Loucy (cell line): ENCODE measurements at regions not wholly inside any gene's neighbourhood (a gene's known extent, or its start where the extent isn't known, plus 50 kb on each side); places are given as distances from the start of the nearest gene placed in this dataset.

Source experiments
- H2AFZ ChIP-seq: fragments of 200-600 bp; sonication (generic); 2 replicates; pipeline ENCODE4 v1.6.0; 2016; ENCODE audit warnings: antibody characterized with exemption, mild to moderate bottlenecking, low read length, moderate library complexity
- H3F3A ChIP-seq: fragments of 200-600 bp; 2 replicates; pipeline ENCODE4 v1.6.0; 2016; ENCODE audit warnings: antibody characterized with exemption, low read depth, mild to moderate bottlenecking
- H3K27me3 ChIP-seq: fragments of 200-600 bp; sonication (generic); 2 replicates; pipeline ENCODE4 v1.6.1; 2014; ENCODE audit warnings: low read length, mild to moderate bottlenecking; ENCODE audit not compliant: insufficient read depth, poor library complexity, severe bottlenecking
- H3K36me3 ChIP-seq: fragments of 200-600 bp; sonication (generic); 2 replicates; pipeline ENCODE4 v1.6.1; 2016; ENCODE audit warnings: low read length; ENCODE audit not compliant: insufficient read depth
- H3K4me1 ChIP-seq: fragments of 200-600 bp; sonication (generic); 2 replicates; pipeline ENCODE4 v1.5.1; 2014; ENCODE audit warnings: low read length, mild to moderate bottlenecking; ENCODE audit not compliant: insufficient read depth, poor library complexity, severe bottlenecking
- H3K4me2 ChIP-seq: fragments of 200-600 bp; sonication (generic); 2 replicates; pipeline ENCODE4 v1.6.0; 2014; ENCODE audit warnings: antibody characterized with exemption, low read length, low read depth, mild to moderate bottlenecking; ENCODE audit not compliant: poor library complexity, severe bottlenecking
- H3K4me3 ChIP-seq: fragments of 200-600 bp; sonication (generic); 2 replicates; pipeline ENCODE4 v1.5.1; 2014; ENCODE audit warnings: low read length, mild to moderate bottlenecking, mixed read lengths; ENCODE audit not compliant: poor library complexity, severe bottlenecking
- H3K79me2 ChIP-seq: fragments of 200-600 bp; sonication (generic); 2 replicates; pipeline ENCODE4 v1.6.1; 2014; ENCODE audit warnings: low read length; ENCODE audit not compliant: insufficient read depth
- H3K9ac ChIP-seq: fragments of 200-600 bp; sonication (generic); 2 replicates; pipeline ENCODE4 v1.6.0; 2014; ENCODE audit warnings: mild to moderate bottlenecking, low read depth, low read length, moderate library complexity; ENCODE audit not compliant: poor library complexity, severe bottlenecking
- H3K9me2 ChIP-seq: fragments of 200-600 bp; sonication (generic); replicated peaks from 2 replicates; pipeline ENCODE4 v1.6.1; 2016; ENCODE audit warnings: low read depth, low read length, mixed read lengths
- H3K9me3 ChIP-seq: fragments of 200-600 bp; sonication (generic); 2 replicates; pipeline ENCODE4 v1.6.1; 2014; ENCODE audit warnings: mild to moderate bottlenecking, antibody characterized with exemption, low read length, low read depth; ENCODE audit not compliant: insufficient read depth
- H4K20me1 ChIP-seq: fragments of 200-600 bp; sonication (generic); 2 replicates; pipeline ENCODE4 v1.6.0; 2014; ENCODE audit warnings: antibody characterized with exemption, low read length, mild to moderate bottlenecking; ENCODE audit not compliant: insufficient read depth, poor library complexity, severe bottlenecking
- EZH2phosphoT487 ChIP-seq: fragments of 200-600 bp; IDR thresholded peaks from 2 replicates; pipeline ENCODE4 v1.6.1; 2018; ENCODE audit warnings: antibody characterized with exemption, mild to moderate bottlenecking, moderate library complexity, borderline replicate concordance
- TF ChIP-seq, protein P1 (sequence below): fragments of 200-600 bp; sonication (generic); conservative IDR thresholded peaks from 2 replicates; pipeline ENCODE4 v1.5.1; 2014; ENCODE audit warnings: mild to moderate bottlenecking, antibody characterized with exemption, low read length

DNA sequence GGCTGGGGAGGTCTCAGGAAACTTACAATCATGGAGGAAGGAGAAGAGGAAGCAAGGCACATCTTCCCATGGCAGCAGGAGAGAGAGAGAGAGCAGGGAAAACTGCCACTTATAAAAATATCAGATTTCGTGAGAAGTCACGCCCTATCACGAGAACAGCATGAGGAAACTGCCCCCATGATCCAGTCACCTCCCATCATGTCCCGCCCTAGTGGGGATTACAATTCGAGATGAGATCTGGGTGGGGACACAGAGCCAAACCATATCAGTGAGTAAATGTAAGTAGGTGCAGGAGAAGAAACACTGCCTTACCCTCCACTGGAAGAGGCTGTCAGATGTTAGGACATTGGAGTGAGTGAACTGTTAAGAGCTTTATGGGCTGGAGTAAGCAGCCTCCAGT is 270.4 kb downstream of the TFAP2C start:
- Histone ChIP-seq H3K79me2 (no peaks in the 10 kb centered on the region), H3K9me3 (no peaks in the 10 kb centered on the region; the same call in 1 of the 2 replicates), H3F3A (no peaks in the 10 kb centered on the region), H4K20me1 (no peaks in the 10 kb centered on the region), H3K4me2 (no peak overlapping the region), H3K4me3 (no peak overlapping the region), H3K36me3 (no peaks in the 10 kb centered on the region), H3K27me3 (no peaks in the 10 kb centered on the region), H3K9ac (no peak overlapping the region), H3K9me2 (no peaks in the 10 kb centered on the region), H3K4me1 (no peaks in the 10 kb centered on the region), H2AFZ (no peak overlapping the region)
- TF ChIP-seq, protein P1, sequence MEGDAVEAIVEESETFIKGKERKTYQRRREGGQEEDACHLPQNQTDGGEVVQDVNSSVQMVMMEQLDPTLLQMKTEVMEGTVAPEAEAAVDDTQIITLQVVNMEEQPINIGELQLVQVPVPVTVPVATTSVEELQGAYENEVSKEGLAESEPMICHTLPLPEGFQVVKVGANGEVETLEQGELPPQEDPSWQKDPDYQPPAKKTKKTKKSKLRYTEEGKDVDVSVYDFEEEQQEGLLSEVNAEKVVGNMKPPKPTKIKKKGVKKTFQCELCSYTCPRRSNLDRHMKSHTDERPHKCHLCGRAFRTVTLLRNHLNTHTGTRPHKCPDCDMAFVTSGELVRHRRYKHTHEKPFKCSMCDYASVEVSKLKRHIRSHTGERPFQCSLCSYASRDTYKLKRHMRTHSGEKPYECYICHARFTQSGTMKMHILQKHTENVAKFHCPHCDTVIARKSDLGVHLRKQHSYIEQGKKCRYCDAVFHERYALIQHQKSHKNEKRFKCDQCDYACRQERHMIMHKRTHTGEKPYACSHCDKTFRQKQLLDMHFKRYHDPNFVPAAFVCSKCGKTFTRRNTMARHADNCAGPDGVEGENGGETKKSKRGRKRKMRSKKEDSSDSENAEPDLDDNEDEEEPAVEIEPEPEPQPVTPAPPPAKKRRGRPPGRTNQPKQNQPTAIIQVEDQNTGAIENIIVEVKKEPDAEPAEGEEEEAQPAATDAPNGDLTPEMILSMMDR = no peak
- TF ChIP-seq EZH2phosphoT487 = no peak

DNA sequence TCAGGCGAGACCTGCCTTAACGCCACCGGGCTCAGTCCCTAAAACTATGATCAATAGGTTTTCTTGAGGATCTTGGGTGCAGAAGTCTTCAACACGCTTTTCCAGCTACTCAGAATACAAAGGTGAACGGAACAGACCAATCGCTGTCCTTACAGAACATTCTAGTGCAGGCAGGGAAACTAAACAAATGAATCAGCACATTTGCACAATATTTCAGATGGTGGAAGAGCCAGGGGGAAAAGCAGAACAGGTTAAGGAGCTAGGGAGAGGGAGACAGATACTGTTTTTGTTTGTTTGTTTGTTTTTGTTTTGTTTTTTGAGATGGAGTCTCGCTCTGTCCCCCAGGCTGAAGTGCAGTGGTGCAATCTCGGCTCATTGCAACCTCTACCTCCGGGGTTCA is 271.1 kb downstream of the TFAP2C start:
- no peak overlapping the region for H3K9ac ChIP-seq

DNA sequence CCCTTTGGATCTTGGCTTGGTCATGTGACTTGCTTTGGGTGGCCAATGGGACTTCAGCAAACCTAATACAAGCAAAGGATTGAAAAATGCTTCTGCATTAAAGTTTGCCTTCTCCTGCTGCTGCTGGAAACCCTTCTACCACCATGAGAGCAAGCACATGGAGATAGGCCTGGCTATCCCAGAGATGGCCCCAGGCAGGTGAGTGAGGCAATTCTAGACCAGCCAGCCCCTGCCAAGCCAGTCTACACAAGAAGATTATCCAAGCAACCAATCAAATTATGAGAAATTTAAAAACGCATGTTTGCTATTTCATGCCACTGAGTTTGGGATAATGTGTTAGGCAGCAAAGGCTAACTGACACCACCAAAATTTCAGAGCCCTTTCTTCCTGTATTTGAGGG is 274.3 kb downstream of the TFAP2C start:
- H3K4me3 ChIP-seq = no peak overlapping the region
- no peak overlapping the region for H3K9ac ChIP-seq
- no peaks in the 10 kb centered on the region for H3F3A ChIP-seq
- no peaks in the 10 kb centered on the region for H3K79me2 ChIP-seq
- H3K4me2 ChIP-seq = no peak overlapping the region
- H3K9me3 ChIP-seq = no peaks in the 10 kb centered on the region; the same call in 1 of the 2 replicates
- no peaks in the 10 kb centered on the region for H3K4me1 ChIP-seq
- H4K20me1 ChIP-seq = no peaks in the 10 kb centered on the region
- H3K27me3 ChIP-seq = no peaks in the 10 kb centered on the region
- TF ChIP-seq, protein P1 = no peak
- TF ChIP-seq EZH2phosphoT487 = no peak
- H3K9me2 ChIP-seq = no peaks in the 10 kb centered on the region
- no peaks in the 10 kb centered on the region for H3K36me3 ChIP-seq
- no peak overlapping the region for H2AFZ ChIP-seq

More for the DNA sequence above, 271.1 kb downstream of the TFAP2C start:
- H3K9me3 ChIP-seq = no peaks in the 10 kb centered on the region; the same call in 1 of the 2 replicates
- no peaks in the 10 kb centered on the region for H4K20me1 ChIP-seq
- no peak overlapping the region for H3K4me2 ChIP-seq
- no peaks in the 10 kb centered on the region for H3K9me2 ChIP-seq
- no peaks in the 10 kb centered on the region for H3K36me3 ChIP-seq
- H3K4me3 ChIP-seq = no peak overlapping the region
- H3K4me1 ChIP-seq = no peaks in the 10 kb centered on the region
- H2AFZ ChIP-seq = no peak overlapping the region
- no peaks in the 10 kb centered on the region for H3F3A ChIP-seq
- no peak for TF ChIP-seq EZH2phosphoT487
- TF ChIP-seq, protein P1 = no peak
- H3K27me3 ChIP-seq = no peaks in the 10 kb centered on the region
- no peaks in the 10 kb centered on the region for H3K79me2 ChIP-seq
